GM12864 (cell line): ENCODE measurements at regions not wholly inside any gene's neighbourhood (a gene's known extent, or its start where the extent isn't known, plus 50 kb on each side); places are given as distances from the start of the nearest gene placed in this dataset.

ENCODE experiments used
- DNase-seq: peaks from one replicate; pipeline ENCODE4 v3.0.0-alpha.2; 2011; ENCODE audit warnings: low read depth
- H3K4me3 ChIP-seq: 2 replicates; pipeline ENCODE4 v1.5.1; 2011; ENCODE audit warnings: mild to moderate bottlenecking, low read depth, low read length, control low read depth
- CTCF ChIP-seq: IDR thresholded peaks from 2 replicates; pipeline ENCODE4 v1.5.1; 2011; ENCODE audit warnings: low read depth, mild to moderate bottlenecking, moderate library complexity, low read length, control low read depth, inconsistent platforms; ENCODE audit errors: missing control alignments

DNA sequence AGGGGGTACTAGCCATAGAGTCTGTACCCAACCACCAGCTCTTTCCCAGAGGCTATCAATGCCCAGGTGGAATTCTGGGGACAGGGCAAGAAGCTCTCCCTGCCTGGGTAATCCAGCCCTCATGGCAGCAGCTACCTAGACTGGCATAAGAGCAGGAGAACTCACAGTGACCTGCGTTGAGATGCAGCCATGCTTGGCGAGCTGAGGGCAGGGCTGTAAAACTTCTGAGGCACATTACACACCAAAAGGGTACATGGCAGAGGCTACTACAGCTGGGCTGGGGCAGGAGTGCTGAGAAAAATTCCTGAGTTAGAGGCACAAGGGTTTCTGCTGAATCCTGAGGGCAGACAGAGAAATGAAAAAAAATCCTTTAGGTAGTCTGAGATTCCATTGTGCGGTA, 927.9 kb upstream of the B3GALT2 start:
- TF ChIP-seq CTCF, result no peak
- no peak overlapping the region for H3K4me3 ChIP-seq
- no peak for DNase-seq

GRCh38 chr1:194105381-194105780, 919.0 kb upstream of the B3GALT2 start:
- no peak overlapping the region for H3K4me3 ChIP-seq

DNA sequence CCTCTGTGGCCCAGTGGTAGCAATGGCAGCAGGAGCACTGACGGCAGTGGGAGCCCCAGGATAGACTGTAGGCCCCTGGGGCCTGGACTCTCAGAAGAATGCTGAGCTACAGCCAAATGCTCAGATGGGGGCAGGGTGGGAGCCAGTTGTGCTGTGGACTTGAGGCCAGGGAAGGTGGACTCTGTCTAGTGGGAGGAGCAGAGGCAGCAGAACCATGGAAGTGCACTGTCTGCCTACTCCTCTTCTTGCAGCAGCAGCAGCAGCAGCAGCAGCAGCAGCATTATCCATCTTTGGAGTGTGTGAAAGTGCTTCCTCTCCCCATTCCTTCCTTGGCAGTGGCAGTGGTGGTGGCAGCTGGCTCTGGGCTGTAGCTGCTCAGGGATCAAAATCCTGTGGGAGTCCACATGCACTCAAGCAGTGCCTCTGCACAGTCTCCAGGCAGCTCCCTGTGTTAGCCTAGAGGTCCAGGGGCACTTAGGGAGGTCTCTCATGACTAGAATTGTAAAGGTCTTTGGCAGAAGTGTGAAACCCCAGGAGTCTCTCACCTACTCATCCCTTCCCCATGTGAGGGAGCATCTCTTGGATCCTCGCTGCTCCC, 917.9 kb upstream of the B3GALT2 start:
- DNase-seq, result no peak
- TF ChIP-seq CTCF, result no peak
- H3K4me3 ChIP-seq, result no peak overlapping the region

More at GRCh38 chr1:194105381-194105780, 919.0 kb upstream of the B3GALT2 start:
- DNase-seq, result no peak
- TF ChIP-seq CTCF, result no peak

DNA sequence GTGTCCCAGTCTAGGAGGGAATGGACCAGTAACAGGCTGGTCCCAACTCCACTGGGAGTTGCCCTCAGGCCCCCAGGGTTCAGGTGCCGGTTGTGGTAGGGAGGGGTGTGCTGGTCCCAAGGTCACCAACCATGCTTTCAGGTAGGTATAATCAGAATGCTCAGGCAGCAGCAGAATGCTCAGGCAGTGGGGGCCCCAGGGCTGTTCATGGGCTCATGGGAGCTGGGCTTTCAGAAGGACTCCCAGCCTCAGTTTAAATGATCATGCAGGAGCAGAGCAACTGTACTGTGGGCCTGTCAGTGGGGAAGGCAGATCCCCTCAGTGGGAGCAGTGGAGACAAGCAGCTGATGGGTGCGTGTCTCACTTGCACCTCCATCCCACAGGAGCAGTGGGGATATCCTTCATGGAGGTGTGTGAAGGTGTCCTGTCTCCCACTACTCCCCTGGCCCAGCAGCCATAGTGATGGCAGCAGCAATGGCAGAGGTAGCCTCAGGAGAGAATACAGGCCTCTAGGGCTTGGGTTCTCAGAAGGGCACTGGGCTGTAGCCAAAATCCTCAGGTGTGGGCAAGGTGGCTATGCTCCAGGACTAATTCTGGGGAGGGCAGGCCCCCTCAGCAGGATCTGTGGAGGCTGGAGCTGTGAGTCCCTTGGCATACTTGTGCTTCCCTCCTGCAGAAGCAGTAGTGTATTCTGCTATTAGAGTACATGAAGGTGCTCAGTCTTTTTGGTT, 917.3 kb upstream of the B3GALT2 start:
- no peak overlapping the region for H3K4me3 ChIP-seq
- no peak for TF ChIP-seq CTCF
- DNase-seq, result no peak

DNA sequence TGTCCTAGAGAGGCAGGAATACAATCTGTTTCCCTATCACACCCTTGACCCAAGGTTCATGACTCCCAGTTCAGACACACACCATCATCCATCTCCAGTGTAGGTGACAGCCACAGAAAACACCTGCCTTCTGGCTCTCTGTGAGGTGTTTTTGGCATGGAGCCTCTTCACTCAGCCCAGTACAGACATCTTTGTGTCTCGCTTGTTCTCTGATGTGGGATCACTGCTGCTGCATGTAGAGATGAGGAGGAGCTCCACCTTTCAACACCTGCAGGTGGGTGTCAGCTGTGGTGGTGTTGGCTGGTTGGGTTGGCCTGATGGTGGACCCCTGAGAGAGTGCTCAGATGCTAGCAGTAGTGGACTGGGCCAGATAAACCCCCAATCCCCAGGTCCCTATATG, 916.7 kb upstream of the B3GALT2 start:
- no peak for DNase-seq
- TF ChIP-seq CTCF, result no peak
- H3K4me3 ChIP-seq, result no peak overlapping the region

DNA sequence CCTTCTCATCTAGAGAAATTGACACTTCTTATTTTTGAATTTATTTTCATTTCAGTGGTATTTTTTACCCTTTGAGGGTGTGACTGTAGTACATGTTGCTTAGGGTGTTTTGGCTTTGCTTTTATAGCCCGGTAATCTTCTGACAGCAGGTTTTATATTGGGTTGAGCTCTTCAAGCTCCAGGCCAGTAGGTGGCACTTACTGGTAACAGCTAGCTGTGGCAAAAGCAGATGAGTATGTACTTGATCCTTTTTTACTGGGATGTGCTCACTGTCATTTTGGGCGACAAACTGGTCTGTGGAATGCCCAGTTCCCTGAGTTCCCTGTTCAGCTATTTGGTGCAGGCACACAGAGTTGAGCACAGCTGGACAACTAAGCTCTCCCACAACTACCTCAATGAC, 916.2 kb upstream of the B3GALT2 start:
- TF ChIP-seq CTCF, result peak; percentile 17
- no peak for DNase-seq
- no peak overlapping the region for H3K4me3 ChIP-seq

DNA sequence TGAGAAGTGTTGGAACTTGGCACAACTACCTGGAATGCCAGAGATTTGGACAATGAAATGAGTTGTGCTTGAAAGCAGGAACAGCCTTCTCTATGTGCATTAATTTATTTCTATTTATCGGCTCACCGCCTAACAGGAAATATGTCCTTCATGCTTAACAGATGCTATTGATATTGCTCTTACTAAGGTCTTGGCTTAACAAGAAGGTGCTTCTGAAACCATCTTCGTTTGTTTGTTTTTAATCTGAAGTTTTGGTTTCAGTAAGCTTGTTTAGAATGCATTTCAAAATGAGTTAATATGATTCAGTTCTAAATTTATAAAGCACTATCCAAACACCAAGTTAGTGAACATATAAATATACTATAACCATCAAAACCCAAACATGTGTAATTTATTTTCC, 898.3 kb upstream of the B3GALT2 start:
- TF ChIP-seq CTCF, result no peak
- no peak overlapping the region for H3K4me3 ChIP-seq
- no peak for DNase-seq
